Muscle of back (tissue), 3 donors: ENCODE measurements at regions not wholly inside any gene's neighbourhood (a gene's known extent, or its start where the extent isn't known, plus 50 kb on each side); places are given as distances from the start of the nearest gene placed in this dataset.
A peak's percentile ranks its signal among the peaks of the same experiment; 100 is the strongest.
"Not testable (repeated sequence)": the region's sequence is repeated elsewhere in the genome, so short reads cannot be mapped to it uniquely, and the experiment has no call there.

ENCODE experiments used
- DNase-seq, 3 donors: peaks; one replicate each; pipeline versions ENCODE4 v3.0.0 to v3.0.0-alpha.2; 2013

- DNase-seq: peak; percentile 80 to 94 (median 84)
Observed at GRCh38 chr4:124030147-124030546, 633.6 kb downstream of the SPRY1 start.

GRCh38 chr4:124032035-124032434 lies 635.4 kb downstream of the SPRY1 start:
- peak in 2 of 3 donors; percentile 61 to 85 for DNase-seq

GRCh38 chr4:124035364-124036041 lies 638.9 kb downstream of the SPRY1 start:
- DNase-seq: peak; percentile 59 to 84 (median 64)

GRCh38 chr4:124037236-124037635 lies 640.6 kb downstream of the SPRY1 start:
- DNase-seq: peak in 1 of 3 donors; percentile 29

GRCh38 chr4:124044330-124044729 lies 647.7 kb downstream of the SPRY1 start:
- DNase-seq: no peak

GRCh38 chr4:124044867-124045266 lies 648.3 kb downstream of the SPRY1 start:
- no peak for DNase-seq

GRCh38 chr4:124046190-124046589 lies 649.6 kb downstream of the SPRY1 start:
- DNase-seq: no peak

GRCh38 chr4:124053872-124054538 lies 657.4 kb downstream of the SPRY1 start:
- DNase-seq: no peak

- DNase-seq: no peak
Observed at GRCh38 chr4:124055336-124055735, 657.2 kb downstream of the ANKRD50 start.

GRCh38 chr4:124055896-124056295 lies 656.6 kb downstream of the ANKRD50 start:
- no peak for DNase-seq

GRCh38 chr4:124060261-124060918 lies 652.1 kb downstream of the ANKRD50 start:
- DNase-seq: peak; percentile 68 to 91 (median 69)

GRCh38 chr4:124061413-124061812 lies 651.1 kb downstream of the ANKRD50 start:
- DNase-seq: peak; percentile 60 to 87 (median 80)

GRCh38 chr4:124065422-124065821 lies 647.1 kb downstream of the ANKRD50 start:
- DNase-seq: no peak

- DNase-seq: no peak
Observed at GRCh38 chr4:124065936-124066335, 646.6 kb downstream of the ANKRD50 start.

GRCh38 chr4:124066595-124066994 lies 645.9 kb downstream of the ANKRD50 start:
- no peak for DNase-seq

GRCh38 chr4:124067046-124067445 lies 645.5 kb downstream of the ANKRD50 start:
- DNase-seq: no peak

GRCh38 chr4:124070688-124071484 lies 641.6 kb downstream of the ANKRD50 start:
- no peak for DNase-seq

GRCh38 chr4:124075276-124075675 lies 637.3 kb downstream of the ANKRD50 start:
- DNase-seq: not testable (repeated sequence)

- DNase-seq: peak in 1 of 3 donors; percentile 41
Observed at GRCh38 chr4:124079174-124079780, 633.3 kb downstream of the ANKRD50 start.

GRCh38 chr4:124083711-124084110 lies 628.8 kb downstream of the ANKRD50 start:
- DNase-seq: peak in 1 of 3 donors; percentile 44

- no peak for DNase-seq
Observed at GRCh38 chr4:124085561-124086180, 626.9 kb downstream of the ANKRD50 start.
